GM15510 (cell line): ENCODE measurements at regions not wholly inside any gene's neighbourhood (a gene's known extent, or its start where the extent isn't known, plus 50 kb on each side); places are given as distances from the start of the nearest gene placed in this dataset.

Experiments used
- POLR2A ChIP-seq: IDR thresholded peaks from 3 replicates; pipeline ENCODE4 v1.6.1; 2011; ENCODE audit warnings: borderline replicate concordance; ENCODE audit not compliant: insufficient read length; ENCODE audit errors: extremely low read depth

DNA sequence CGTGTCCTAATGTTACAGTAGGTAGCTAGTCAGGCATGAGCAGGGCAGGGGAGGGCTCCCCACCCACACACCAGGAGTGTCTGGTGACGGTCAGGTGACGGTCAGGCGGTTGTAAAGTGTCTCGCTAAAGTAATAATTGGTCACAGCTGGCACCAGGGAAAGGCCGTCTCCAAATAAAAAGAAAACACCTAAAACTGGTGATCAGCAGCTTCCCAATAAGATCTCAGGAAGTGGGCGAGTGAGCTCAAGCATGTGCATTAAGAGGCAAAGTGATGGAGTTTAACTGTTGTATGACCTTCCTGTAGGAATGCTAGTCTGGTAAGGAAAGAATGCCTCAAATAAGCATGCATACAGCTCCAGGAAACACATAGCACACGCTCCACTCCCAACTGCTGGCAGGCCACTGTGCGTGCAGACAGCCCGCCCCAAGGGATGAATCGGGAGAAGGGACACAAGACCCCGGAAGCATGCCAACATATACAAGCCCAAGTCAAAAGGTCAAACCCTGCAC, 177.1 kb downstream of the RNF144A start:
- no peak for TF ChIP-seq POLR2A

DNA sequence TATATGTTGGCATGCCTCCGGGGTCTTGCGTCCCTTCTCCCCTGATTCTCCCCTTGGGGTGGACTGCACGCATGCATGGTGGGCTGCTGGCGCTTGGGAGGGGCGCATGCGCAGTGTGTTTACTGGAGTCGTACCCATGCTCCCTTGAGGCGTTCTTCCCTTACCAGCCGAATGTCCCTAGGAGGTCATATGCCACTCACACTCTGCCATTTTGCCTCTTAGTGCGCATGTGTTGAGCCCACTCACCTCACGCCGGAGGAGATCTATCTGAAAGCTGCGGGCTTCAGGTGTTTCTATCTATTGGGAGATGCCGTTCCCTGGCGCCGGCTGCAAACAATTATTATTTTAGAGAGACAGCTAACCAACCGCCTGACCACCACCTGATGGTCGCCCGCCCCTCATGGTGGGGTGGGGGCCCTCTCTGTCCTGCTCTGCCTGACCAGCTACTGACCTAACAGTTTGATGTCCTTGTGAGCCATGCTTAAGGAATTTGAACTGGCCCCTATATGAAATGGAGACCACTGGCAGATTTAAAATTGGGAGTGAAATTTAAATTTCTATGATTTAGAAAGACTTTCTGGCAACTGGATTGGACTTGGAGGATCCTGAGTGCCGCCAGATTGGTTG, 179.6 kb downstream of the RNF144A start:
- no peak for TF ChIP-seq POLR2A

DNA sequence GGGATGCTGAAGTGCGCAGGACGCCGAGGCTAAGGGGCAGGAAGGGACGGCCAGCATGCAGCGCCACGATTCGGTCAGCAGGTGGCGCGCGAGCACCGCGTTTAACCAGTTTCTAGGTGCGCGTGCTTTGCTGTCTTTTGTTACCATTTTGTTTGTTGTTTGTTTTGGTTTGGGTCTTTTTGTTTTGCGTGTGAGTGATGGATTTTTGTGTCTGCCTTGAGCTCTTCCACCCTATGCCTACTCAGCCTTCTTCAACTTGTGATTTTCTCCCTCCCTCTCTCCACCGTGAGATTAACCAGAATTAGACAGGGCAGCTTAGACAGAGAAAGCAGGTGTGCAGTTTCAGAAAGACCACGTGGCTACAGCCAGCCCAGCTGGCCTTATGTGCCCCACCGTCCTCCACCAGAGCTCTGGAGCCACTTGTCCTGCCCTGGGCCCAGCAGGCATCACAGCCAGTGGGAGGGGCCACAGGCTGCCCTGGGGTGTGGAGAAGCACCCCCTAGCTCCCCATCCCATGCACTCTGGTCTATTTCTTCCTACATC, 180.2 kb downstream of the RNF144A start:
- no peak for TF ChIP-seq POLR2A

- TF ChIP-seq POLR2A, result no peak
These were observed 181.6 kb downstream of the RNF144A start for GRCh38 chr2:7098816-7099215.

- no peak for TF ChIP-seq POLR2A
These were observed 185.6 kb downstream of the RNF144A start for GRCh38 chr2:7102826-7103225.

- TF ChIP-seq POLR2A, result no peak
These were observed 191.8 kb downstream of the RNF144A start for GRCh38 chr2:7108792-7109532.

- no peak for TF ChIP-seq POLR2A
These were observed 192.3 kb downstream of the RNF144A start for GRCh38 chr2:7109533-7109885.

- no peak for TF ChIP-seq POLR2A
These were observed 194.4 kb downstream of the RNF144A start for GRCh38 chr2:7111626-7112025.

DNA sequence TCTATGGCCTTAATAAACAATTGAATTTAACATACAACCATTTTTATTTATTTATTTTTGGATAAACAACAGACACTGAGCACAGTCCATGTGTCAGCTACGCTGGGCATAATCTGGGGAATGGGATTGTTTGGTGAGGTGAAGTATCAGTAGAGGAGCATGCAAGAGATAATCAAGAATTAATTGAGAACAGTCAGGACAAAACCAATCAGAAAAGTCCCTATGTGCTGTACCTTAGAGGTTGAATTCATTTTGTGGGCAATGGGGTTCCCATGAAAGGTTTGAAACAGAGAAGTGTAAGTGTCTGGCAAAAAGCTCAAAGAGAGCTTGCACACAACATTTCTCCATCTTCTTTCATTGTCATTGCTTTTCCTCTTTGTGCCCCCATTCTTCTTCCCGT, 198.2 kb downstream of the RNF144A start:
- no peak for TF ChIP-seq POLR2A

- no peak for TF ChIP-seq POLR2A
These were observed 198.7 kb downstream of the RNF144A start for GRCh38 chr2:7115906-7116305.

DNA sequence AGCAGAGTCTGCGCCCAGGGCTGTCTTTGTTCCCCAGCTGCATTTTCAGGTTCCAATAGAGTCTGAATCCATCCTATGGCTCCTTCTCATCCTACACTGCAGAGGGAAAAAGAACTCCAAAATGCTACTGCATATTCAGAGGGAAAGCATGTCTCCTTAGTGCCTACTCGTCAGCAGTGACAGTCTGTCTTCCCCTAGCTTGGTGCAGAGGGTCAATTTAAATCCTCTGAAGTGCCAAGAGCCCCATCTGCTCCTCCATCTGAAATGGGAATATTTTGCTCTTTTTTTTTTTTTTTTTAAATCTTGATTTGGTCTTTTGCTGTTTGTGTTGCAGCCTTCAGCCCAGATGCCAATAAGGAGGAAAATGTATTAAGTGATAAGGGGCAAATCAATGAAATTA, 199.3 kb downstream of the RNF144A start:
- TF ChIP-seq POLR2A, result no peak

- no peak for TF ChIP-seq POLR2A
These were observed 199.9 kb downstream of the RNF144A start for GRCh38 chr2:7117076-7117475.

DNA sequence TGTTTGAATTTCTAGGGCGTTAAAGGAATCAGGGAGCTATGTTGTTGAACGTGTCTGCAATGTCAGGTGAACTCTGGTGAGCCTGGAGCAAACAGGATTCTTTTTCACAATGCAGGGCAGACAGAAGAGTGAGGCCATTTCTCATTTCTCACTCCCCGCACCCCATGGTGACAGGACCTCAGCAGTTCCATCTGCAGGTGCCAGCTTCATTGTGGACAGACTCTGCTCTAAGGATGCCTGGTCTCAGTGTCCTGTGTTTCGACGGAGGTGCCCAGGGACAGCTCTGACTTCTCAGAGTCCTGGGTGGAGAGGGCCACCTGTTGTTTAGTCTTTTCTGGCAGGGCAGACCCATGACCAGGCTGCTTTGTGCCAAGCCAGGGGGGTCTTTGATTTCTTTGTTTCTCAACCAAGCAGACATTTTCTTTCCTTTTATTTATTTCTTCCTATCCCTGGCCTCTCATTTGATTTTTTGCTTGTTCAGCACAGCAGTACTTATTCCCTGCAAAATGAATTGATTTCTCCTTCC, 201.5 kb downstream of the RNF144A start:
- no peak for TF ChIP-seq POLR2A

DNA sequence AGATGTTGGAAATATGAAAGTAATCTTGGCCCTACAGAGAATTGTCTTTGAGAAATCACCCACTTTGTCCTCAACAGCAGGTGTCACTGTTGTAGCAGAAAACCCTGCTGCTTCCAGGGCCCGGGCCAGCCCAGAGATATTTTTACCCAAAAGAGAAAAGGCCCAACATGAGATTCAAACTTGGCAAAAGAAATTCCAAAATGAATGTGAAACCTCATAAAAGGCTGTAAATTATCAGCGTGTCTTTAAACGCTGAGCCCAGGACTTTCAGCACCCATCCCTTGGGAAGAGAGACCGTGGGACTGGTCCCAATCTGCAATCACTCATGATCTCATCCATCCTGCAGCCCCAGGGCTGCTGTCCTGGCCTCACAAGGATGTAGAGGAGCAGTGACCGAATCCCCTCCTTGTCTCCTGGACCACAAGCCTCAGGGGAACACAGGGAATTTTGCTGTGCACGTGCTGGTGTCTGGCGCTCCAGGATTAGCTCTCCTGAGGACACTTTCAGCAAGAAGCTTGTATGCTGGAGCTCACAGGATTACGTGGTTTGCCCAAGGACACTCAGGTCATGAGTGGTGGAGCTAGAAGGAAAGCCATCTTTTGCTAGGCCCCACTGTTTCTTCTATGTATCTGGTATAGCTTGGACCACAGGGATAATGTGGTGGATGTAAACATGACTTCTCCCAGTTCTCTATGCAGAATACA, 202.1 kb downstream of the RNF144A start:
- no peak for TF ChIP-seq POLR2A

- TF ChIP-seq POLR2A, result no peak
These were observed 204.6 kb downstream of the RNF144A start for GRCh38 chr2:7121851-7122250.

GRCh38 chr2:7127156-7127555, 209.9 kb downstream of the RNF144A start:
- no peak for TF ChIP-seq POLR2A

GRCh38 chr2:7127687-7128086, 210.5 kb downstream of the RNF144A start:
- TF ChIP-seq POLR2A, result no peak
